GM19035 (cell line): ENCODE measurements at regions not wholly inside any gene's neighbourhood (a gene's known extent, or its start where the extent isn't known, plus 50 kb on each side); places are given as distances from the start of the nearest gene placed in this dataset.
"Not testable (repeated sequence)": the region's sequence is repeated elsewhere in the genome, so short reads cannot be mapped to it uniquely, and the experiment has no call there.

Source experiments
- ATAC-seq: cut with Tn5 transposase; IDR thresholded peaks from one replicate; pipeline ENCODE4 v1.9.1; 2021; ENCODE audit not compliant: unreplicated experiment

DNA sequence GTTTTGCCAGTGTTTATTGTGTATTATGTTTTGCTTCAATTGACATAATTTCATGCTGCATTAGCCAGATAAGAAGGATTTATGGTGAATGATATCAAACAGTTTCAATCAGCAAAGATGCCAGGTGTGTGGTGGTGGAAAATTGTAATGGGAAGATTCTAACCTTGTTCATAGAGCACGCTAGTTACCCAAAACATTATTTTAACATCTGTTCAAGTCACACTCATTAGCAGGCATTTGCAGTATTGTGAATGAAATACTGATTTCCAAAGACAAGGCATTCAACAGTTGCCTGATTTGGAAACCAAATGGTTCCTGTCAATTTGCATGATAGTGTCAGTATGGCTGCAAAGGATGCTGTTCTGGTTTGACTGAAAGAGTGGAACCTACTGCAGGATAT is 129.7 kb downstream of the EPC1 start:
- ATAC-seq, result no peak

DNA sequence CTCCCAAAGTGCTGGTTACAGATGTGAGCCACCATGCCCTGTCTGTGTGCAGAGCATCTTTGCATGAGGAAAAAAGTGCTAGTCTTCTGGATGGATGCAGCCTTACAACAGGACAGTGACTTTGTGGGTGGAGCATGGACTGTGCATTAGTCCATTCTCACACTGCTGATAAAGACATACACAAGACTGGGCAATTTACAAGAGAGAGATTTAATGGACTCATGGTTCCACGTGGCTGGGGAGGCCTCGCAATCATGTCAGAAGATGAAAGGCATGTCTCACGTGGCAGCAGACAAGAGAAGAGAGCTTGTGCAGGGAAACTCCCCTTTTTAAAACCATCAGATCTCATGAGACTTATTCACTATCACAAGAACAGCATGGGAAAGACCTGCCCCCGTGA is 133.1 kb downstream of the EPC1 start:
- not testable (repeated sequence) for ATAC-seq

DNA sequence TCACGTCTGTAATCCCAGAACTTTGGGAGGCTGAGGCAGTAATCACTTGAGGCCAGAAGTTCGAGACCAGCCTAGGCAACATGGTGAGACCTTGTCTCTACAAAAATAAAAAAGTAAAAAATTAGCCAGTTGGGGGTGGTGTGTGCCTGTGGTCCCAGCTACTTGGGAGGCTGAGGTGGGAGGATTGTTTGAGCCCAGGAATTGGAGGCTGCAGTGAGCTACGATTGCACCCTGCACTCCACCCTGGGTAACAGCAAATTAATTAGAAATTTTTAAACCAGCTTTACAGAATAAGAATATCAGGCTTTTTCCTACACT is 136.0 kb downstream of the EPC1 start:
- ATAC-seq, result no peak

DNA sequence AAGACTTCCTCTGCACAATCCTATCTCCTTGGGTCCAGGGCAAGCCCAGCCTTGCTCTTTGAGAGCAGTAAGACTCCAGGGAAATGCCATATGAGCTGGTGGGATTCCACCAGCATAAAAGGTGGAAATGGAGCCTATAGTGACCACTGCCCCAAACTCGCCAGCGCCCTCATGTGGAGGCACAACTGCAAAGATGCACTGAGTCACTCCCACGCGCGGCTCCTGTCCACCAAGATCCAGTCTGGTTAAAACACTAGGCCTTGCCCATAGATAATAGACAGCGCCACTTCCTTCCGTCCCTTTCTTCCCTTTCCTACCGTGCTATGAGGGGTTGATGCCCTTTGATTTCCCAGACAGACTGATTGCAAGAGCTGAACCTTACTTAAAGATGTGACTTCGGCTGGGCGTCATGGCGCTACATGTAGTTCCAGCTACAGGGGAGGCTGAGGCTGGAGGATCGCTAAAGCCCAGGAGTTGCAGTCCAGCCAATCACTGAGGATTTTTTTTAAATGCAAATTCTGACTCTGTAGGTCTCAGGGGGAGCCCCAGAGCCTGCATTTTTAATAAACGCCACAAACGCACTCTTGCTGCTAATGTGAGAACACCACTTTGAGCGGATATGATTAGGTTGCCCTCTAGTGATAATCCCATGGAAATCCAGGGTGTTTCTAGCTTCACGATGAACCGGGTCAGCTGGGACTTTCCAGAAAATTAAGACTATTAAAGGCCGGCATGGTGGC is 136.5 kb downstream of the EPC1 start:
- no peak for ATAC-seq

DNA sequence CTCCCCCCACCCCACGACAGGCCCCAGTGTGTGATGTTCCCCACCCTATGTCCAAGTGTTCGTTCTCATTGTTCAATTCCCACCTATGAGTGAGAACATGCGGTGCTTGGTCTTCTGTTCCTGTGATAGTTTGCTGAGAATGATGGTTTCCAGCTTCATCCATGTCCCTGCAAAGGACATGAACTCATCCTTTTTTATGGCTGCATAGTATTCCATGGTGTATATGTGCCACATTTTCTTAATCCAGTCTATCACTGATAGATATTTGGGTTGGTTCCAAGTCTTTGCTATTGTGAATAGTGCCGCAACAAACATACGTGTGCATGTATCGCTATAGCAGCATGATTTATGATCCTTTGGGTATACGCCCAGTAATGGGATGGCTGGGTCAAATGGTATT is 139.0 kb downstream of the EPC1 start:
- ATAC-seq, result not testable (repeated sequence)

DNA sequence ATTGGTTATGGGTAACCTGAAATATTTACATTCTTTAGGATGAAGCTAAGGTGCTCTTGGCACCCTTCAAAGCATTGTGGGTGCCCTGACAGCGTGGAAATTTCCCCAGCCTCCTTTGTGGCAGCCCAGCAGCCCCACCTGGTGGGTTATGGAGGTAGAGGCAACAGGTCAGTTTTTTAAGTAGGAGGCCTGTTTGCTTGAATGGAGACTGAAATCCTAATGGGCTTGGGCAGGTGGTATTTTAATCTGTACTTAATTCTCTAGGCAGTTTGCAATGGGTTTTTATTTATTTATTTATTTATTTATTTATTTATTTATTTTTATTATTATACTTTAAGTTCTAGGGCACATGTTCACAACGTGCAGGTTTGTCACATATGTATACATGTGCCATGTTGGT is 139.4 kb downstream of the EPC1 start:
- no peak for ATAC-seq

DNA sequence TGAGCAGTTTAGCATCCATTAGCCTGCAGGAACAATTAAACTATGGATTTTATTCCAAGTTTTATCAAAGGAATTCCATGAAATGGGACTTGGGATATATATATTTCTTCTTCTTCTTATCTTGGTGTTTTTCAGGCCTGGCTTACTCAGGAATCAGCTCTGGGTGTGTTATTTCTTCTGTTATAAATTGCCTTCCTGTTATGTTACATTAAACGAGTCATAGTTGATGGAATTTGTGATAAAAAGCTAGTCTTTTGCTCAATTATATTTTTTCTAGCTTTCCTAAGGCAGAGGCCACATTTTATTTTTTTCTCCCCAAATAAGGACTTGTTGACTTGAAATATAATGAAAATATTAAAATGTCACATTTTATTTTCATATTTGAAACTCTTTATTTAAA is 141.3 kb downstream of the EPC1 start:
- ATAC-seq, result no peak

DNA sequence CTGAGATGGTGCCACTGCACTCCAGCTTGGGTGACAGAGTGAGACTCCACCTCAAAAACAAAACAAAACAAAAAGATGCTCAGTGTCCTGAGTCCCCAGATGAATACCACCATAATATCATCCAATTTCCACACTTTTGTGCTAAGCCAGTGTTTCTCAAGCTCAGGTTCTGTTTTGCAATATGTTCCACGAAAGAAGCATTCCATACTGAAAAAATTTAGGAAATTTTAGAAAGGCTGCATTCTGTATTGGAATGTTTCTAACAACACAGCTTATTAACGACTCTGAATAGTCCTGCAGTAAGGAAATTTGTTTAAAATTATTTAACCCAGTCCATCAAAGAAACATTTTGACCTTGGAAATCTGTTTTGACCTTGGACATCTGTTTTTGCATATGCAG is 142.4 kb downstream of the EPC1 start:
- no peak for ATAC-seq

DNA sequence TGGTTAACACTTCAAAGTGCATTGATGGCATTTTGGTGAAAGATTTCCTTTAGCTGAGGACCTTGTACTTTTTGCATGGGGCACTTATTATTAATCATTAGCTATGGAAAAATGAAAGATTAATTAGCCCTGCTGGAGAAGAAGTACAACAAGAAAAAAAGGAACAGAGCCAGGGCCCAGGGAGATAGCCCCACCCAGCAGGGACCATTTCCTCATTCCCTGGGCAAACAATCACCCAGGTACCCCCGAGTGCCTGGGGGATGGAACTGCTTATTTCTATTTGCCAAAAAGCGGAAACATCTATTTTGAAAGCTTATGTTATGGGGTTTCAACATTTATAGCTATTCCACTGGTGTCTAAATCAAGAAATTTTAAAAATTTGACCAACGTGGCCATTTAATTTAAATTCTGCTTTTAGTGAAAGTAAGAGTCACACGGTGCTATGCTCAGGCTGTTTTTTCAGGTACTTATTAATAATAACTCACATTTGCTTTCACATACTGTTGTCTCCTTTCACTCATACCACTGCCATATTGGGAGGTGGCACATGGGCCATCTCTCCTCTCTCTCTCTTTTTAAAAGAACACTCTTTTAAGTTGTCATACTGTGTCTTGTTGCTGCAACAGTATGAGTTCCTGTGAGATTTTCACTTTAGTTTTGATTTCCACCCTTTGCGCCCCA is 143.6 kb upstream of the KIF5B start:
- no peak for ATAC-seq

DNA sequence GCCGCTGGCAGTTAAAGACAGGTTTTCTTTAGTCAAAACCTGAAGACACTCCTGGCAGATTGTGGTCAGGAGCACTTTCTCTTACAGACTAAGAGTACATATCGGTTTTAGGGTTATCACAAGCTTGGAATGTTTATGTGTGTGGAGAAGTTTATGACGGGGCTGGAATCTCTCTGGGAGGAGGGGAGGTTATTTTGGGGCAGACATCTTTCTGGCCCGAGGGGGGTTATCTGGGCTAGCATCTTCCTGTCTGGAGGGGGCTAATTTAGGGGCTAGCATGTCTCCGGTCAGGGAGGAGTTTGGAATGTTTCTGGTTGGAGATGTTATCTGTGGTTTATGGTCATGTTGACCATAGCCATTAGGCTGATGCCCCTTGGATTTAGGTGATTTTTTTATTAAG is 141.2 kb upstream of the KIF5B start:
- ATAC-seq, result no peak

DNA sequence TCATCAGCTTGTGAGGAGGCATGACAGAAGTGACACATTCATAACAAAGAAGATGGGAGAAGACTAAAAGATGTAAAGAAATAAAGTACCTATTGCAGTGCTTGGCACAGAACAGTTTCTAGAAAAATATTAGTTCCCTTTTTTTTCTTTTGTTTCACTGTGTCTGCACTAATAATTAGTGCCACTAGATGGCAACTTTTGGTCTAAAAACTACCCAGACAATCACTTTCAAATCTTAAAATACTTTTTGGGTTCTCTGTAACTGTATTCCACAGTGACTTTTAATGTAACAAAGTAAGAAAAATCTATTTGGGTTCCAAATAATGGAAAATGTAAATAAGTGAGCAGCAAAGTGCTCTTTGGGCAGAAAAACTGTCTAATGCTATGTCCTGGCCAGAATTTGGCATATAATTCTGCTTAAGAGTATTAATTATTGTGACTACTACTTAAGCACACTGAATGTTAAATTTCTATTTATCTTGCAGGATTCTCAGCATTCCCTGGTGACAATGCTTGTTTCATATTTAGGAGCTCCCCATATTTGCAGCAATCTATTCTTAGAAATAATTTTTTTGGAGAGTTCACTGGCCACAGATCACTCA is 134.8 kb upstream of the KIF5B start:
- ATAC-seq, result peak; percentile 73

DNA sequence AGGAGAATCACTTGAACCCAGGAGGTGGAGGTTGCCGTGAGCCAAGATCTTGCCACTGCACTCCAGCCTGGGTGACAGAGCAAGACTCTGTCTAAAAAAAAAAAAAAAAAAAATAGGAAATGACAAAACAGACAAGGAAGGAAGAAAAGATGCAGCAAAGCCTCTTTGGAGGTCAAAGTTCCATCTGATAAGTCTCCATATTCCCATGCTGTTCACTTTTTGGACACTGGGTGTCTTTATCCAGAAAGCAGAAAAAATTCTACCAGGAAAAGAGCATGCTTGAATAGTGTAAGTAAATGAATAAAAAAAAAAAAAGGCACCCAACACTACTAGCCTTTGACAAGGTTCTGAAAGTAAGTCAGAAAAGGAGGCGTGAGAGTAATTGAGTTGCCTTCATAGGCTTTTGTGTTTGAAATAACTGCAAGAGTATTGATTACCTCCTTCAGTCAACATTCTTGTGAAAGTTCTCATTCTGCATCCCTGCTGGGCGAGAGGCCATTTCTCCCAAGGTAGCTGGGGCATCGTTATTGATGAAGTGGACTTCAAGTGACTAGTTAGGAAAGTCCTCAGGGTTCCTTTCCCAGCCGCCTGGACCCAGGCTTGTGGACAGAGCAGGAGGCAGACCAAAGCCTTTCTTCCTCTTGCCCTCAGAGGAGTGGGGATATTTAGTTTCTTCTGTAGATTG is 133.3 kb upstream of the KIF5B start:
- ATAC-seq, result no peak

DNA sequence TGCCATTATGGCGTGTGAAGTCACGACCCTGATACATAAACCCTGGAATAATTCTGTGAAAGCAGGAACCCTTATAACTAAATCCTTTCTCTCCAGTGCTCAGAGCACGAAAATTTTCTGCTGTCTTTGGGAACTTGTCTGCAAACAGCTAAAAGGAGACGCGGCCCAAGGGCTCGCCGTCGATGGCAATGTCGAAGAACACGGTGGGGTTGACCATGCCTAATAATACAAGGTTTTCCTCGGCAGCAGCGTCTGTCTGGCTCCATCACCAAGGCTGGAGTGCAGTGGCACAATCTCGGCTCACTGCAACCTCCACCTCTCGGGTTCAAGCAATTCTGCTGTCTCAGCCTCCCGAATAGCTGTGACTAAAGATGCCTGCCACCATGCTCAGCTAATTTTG is 132.4 kb upstream of the KIF5B start:
- ATAC-seq, result not testable (repeated sequence)

DNA sequence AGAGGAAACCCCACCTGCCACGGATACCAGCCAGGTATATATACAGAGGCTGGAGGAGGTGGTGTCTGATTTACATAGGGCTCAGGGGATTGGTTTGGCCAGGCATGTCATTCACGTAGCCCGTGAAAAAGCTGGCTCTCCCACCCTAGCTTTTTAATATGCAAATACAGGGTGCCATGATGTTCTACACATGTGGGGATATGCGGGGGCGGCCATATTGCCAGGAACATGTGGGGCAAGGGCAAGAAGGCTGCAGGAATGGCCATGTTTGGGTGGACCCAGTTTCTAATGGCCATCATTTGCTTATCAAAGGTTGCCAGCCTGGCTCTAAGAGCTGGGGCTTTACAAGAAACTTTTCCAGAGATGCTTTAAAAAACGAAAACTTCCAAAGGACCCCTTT is 131.5 kb upstream of the KIF5B start:
- ATAC-seq, result no peak

DNA sequence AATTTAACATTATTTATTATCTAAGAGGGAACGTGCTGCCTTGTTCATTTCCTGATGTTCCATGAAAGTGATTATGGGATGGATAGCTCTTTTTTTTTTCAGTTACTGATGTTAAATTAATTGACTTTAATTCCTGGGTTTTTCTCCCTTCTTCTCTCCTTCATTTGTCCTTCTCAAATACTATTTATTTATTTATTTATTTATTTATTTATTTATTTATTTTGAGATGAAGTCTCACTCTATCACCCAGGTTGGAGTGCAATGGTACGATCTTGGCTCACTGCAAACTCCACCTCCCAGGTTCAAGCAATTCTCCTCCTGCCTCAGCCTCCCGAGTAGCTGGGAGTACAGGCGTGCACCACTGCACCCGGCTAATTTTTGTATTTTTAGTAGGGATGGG is 127.4 kb upstream of the KIF5B start:
- ATAC-seq, result not testable (repeated sequence)

DNA sequence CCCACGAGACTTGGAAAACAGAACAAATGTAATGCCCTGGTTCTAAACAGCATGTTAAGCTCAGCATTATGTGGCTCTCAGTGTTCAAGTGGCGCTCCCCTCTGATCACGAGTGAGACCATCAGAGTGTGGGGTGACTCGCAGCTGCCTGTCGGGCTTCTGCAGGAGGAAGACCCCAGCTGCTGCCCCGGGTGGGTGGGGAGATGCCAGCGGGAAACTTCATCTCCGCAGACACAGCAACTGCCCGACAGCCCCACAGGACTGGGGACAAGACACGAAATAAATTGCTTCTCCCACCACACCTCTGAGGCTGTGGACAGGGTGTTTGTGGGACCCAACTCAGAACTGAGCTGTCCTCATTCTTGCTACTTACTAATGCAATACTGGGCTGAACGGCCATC is 126.3 kb upstream of the KIF5B start:
- no peak for ATAC-seq

DNA sequence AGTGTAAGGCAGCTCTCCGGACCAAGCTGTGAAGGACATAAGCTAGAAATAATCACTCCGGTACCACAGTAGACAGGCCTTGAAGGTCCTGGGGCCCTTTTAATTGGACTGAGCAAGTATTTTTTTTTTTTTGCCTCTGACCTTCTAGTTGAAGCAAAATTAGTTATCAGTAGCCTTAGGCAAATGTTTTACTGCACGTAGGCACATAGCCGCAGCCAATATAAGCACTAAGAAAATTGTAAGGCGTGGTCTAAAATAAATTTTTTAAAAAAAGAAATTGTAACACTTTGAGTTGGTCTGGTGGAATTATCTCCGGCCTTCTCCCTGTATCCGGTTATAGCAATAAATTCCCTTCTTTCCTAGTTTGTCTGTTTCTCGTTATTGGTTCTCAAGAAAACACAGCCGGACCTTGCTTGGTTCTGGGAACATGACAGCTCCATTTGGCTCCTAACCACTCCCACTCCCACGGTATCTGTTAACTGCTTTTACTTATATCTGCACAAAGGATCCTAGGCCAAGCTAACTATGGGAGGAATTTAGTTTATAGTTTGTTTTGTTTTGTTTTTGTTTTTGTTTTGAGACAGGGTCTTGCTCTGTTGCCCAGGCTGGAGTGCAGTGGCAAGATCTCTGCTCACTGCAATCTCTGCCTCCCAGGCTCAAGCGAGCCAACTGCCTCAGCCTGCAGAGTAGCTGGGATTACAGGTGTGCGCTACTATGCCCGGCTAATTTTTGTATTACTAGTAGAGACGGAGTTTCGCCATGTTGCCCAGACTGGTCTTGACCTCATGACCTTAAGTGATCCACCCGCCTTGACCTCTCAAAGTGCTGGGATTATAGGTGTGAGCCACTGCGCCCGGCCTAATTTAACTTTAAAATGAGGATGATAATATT is 124.4 kb upstream of the KIF5B start:
- ATAC-seq, result no peak

DNA sequence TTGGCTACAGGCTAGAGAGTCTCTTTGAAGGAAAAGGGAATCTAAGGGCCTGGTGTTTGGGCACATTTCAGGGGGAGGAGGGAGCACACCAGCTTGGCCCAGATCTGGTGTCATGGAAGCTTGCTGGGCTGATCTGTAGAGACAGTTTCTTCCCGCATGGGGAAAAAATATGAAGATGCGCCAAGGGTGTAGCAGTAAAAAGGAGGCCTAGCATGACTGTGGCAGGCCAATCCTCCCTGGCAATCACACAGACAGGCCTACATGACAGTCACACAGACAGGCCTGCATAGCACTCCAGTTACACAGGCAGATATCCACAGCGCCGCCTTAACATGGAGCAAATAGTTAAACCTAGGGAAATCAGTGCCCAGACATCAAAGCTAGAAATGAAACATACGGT is 123.6 kb upstream of the KIF5B start:
- ATAC-seq, result no peak

DNA sequence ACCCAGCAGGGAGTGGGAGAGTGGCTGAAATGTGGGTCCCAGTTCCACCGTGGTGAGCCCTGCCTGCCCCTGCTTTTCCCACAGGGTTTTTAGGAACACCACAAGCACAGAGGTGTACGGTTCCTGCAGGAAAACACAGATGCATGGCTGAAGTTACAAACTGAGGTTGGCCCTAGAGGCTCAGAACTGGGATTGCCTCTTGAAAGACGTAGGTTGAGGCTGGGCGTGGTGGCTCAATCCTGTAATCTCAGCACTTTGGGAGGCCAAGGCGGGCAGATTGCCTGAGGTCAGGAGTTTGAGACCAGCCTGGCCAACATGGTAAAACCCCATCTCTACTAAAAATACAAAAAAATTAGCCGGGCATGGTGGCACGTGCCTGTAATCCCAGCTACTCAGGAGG is 121.4 kb upstream of the KIF5B start:
- ATAC-seq, result not testable (repeated sequence)

DNA sequence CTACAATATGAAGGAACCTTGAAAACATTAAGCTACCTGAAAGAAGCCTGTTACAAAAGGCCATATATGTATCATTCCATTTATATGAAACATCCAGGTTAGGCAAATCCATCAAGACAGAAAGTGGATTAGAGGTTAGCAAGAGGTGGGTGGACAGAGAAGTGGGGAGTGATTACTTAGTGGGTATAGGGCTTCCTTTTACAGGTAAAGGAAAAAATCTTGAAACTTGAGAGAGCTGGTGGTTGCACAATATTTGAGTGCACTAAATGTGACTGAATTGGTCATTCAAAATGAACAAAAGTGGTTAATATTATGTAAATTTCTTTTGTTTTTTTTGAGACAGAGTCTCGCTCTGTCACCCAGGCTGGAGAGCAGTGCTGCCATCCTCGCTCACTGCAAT is 119.4 kb upstream of the KIF5B start:
- no peak for ATAC-seq

DNA sequence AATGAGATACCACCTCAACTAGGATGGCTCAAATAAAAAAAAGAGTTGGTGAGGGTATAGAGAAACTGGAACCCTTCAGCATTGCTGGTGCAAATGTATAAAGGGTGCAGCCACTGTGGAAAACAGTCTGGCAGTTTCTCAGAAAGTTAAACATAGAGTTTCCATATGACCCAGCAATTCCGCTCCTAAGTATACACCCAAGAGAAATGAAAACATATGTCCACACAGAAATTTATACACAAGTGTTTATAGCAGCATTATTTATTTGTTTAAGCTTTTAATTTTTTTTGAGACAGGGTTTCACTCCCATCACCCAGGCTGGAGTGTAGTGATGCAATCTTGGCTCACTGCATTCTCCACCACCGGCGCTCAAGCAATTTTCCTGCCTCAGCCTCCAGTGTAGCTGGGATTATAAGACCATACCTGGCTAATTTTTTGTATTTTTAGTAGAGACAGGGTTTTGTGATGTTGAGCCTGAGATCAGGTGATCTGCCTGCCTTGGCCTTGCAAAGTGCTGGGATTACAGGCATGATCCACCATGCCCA is 118.2 kb upstream of the KIF5B start:
- ATAC-seq, result no peak
